ENCODE measurements at regions not wholly inside any gene's neighbourhood (a gene's known extent, or its start where the extent isn't known, plus 50 kb on each side); places are given as distances from the start of the nearest gene placed in this dataset.

- TF ChIP-seq IRF1 (CRISPR knock-in tag; IDR thresholded peaks at IDR 0.05) (no peak), TCF7 (CRISPR knock-in tag; IDR thresholded peaks at IDR 0.05; ENCODE audit: low read depth) (no peak), CDX4 (CRISPR knock-in tag; IDR thresholded peaks at IDR 0.05; ENCODE audit: borderline replicate concordance) (no peak), ZNF396 (CRISPR knock-in tag; IDR thresholded peaks at IDR 0.05; ENCODE audit: borderline replicate concordance) (no peak), NR3C1 (CRISPR knock-in tag; conservative IDR thresholded peaks at IDR 0.05; ENCODE audit: low read depth) (no peak)
Observed at GRCh38 chr11:122319085-122319484, 203.1 kb upstream of the BLID start (continued).

- DNase-seq (ENCODE audit: low spot score), result no peak
- Mint-ChIP-seq H3K27me3 (ENCODE audit: low read depth) (peaks cover 7% of the 10 kb centered on the region), H3K27ac (no peak overlapping the region), H3K4me3 (no peak overlapping the region), H3K9me3 (no peaks in the 10 kb centered on the region), H3K4me1 (peaks cover 26% of the 10 kb centered on the region), H3K36me3 (no peaks in the 10 kb centered on the region)
- ChIA-PET CTCF (no interaction called here), POLR2A (no interaction called here)
- no peak for TF ChIP-seq NR1H2 (CRISPR knock-in tag; IDR thresholded peaks at IDR 0.05)
- TF ChIP-seq MYBL2 (CRISPR knock-in tag; IDR thresholded peaks at IDR 0.05), result no peak
- ATAC-seq, result no peak
Observed at GRCh38 chr11:122317305-122317704, 201.3 kb upstream of the BLID start.

- TF ChIP-seq E2F1 (CRISPR knock-in tag; IDR thresholded peaks at IDR 0.05) (no peak), SMAD4 (CRISPR knock-in tag; IDR thresholded peaks at IDR 0.05) (no peak), CREM (CRISPR knock-in tag; IDR thresholded peaks at IDR 0.05) (no peak)
Observed at GRCh38 chr11:122313581-122313980, 197.6 kb upstream of the BLID start.

GRCh38 chr11:122311216-122311755 is 195.3 kb upstream of the BLID start:
- Mint-ChIP-seq H3K36me3 (no peaks in the 10 kb centered on the region), H3K4me3 (no peak overlapping the region), H3K4me1 (peaks cover 44% of the 10 kb centered on the region), H3K9me3 (no peaks in the 10 kb centered on the region), H3K27me3 (ENCODE audit: low read depth) (peaks cover 12% of the 10 kb centered on the region), H3K27ac (no peak overlapping the region)
- no peak for ATAC-seq
- no peak for TF ChIP-seq ZNF396 (CRISPR knock-in tag; IDR thresholded peaks at IDR 0.05; ENCODE audit: borderline replicate concordance)
- no peak for TF ChIP-seq ZNF138 (CRISPR knock-in tag; conservative IDR thresholded peaks at IDR 0.05)
- TF ChIP-seq GABPB1 (CRISPR knock-in tag; IDR thresholded peaks at IDR 0.05), result no peak
- no peak for TF ChIP-seq PREB (CRISPR knock-in tag; IDR thresholded peaks at IDR 0.05; ENCODE audit: borderline replicate concordance)
- no peak for TF ChIP-seq ATF2 (CRISPR knock-in tag; IDR thresholded peaks at IDR 0.05; ENCODE audit: borderline replicate concordance, low read depth)
- no peak for TF ChIP-seq ZNF532 (CRISPR knock-in tag; IDR thresholded peaks at IDR 0.05; ENCODE audit: borderline replicate concordance)
- TF ChIP-seq EMX1 (CRISPR knock-in tag; IDR thresholded peaks at IDR 0.05), result no peak
- no peak for TF ChIP-seq RELA (CRISPR knock-in tag; IDR thresholded peaks at IDR 0.05; ENCODE audit: borderline replicate concordance)
- no peak for TF ChIP-seq ZNF671 (CRISPR knock-in tag; IDR thresholded peaks at IDR 0.05)
- no peak for TF ChIP-seq NR2C2 (CRISPR knock-in tag; IDR thresholded peaks at IDR 0.05)
- TF ChIP-seq CREM (CRISPR knock-in tag; IDR thresholded peaks at IDR 0.05), result no peak
- POLR2A ChIA-PET, result no interaction called here
- DNase-seq (ENCODE audit: low spot score), result no peak
- CTCF ChIA-PET, result no interaction called here

More at GRCh38 chr11:122313581-122313980, 197.6 kb upstream of the BLID start:
- ATAC-seq (no peak), DNase-seq (ENCODE audit: low spot score) (no peak)
- CTCF ChIA-PET, result interaction anchor here (1.0 kb wide), 1 partner anchor 20 kb away, joined by 3 read pairs; no protein-coding TSS in a partner anchor
- no peak overlapping the region for H3K4me3 Mint-ChIP-seq
- H3K4me1 Mint-ChIP-seq, result peaks cover 21% of the 10 kb centered on the region
- H3K36me3 Mint-ChIP-seq, result no peaks in the 10 kb centered on the region
- POLR2A ChIA-PET, result no interaction called here
- H3K27me3 Mint-ChIP-seq (ENCODE audit: low read depth), result peaks cover 1% of the 10 kb centered on the region; the same call in 1 of the 2 replicates
- H3K27ac Mint-ChIP-seq, result no peak overlapping the region
- H3K9me3 Mint-ChIP-seq, result no peaks in the 10 kb centered on the region

All from WTC11 (cell line).